B cell (primary cell): ENCODE measurements at regions not wholly inside any gene's neighbourhood (a gene's known extent, or its start where the extent isn't known, plus 50 kb on each side); places are given as distances from the start of the nearest gene placed in this dataset.

ENCODE experiments used
- ATAC-seq: fragments of 200-7000 bp; cut with Tn5 transposase; one replicate; pipeline ENCODE4 v1.10.0; 2021; ENCODE audit warnings: low read depth, mild to moderate bottlenecking, moderate number of reproducible peaks, moderate library complexity
- CTCF ChIA-PET: fragments of 350-600 bp; sonication (Branson Sonifier 250); formaldehyde crosslinking; loops from one replicate; lab custom pipeline; 2021; ENCODE audit warnings: antibody characterized with exemption, inconsistent platforms; lab: Charles Lee
- POLR2A ChIA-PET: fragments of 350-600 bp; sonication (Branson Sonifier 250); formaldehyde crosslinking; loops from one replicate; lab custom pipeline; 2021; ENCODE audit warnings: antibody characterized with exemption; lab: Charles Lee
- DNase-seq: peaks from one replicate; pipeline ENCODE4 v3.0.0; 2013
- H2AFZ ChIP-seq: 2 replicates; pipeline ENCODE4 v1.6.1; 2012; ENCODE audit warnings: mild to moderate bottlenecking, low read depth, low read length; ENCODE audit not compliant: insufficient read depth, poor library complexity, severe bottlenecking
- H3K27ac ChIP-seq, 2 donors: 1 replicate in 1 of 2; 2 replicates in 1 of 2; pipeline ENCODE4 v1.5.1; 2012 to 2013; ENCODE audit warnings: low read length in 2 of 2, mild to moderate bottlenecking in 2 of 2, moderate library complexity in 1 of 2
- H3K27me3 ChIP-seq, 4 experiments: fragments of 200-600 bp in 1 of 4; sonication (generic) in 1 of 4; replicated peaks in 1 of 4; 1 replicate in 2 of 4; 2 replicates in 2 of 4; pipeline versions ENCODE4 v1.6.1 to v1.7.0; 2013 to 2016; ENCODE audit warnings: low read length in 3 of 4, mild to moderate bottlenecking in 2 of 4, mixed read lengths in 1 of 4, moderate library complexity in 1 of 4; ENCODE audit not compliant: insufficient read depth in 4 of 4, control insufficient read depth in 3 of 4; ENCODE audit errors: control extremely low read depth in 1 of 4
- H3K36me3 ChIP-seq, 2 experiments: replicated peaks in 1 of 2; 1 replicate in 1 of 2; 2 replicates in 1 of 2; pipeline versions ENCODE4 v1.6.1 to v1.7.1; 2013; ENCODE audit warnings: low read length in 1 of 2; ENCODE audit not compliant: insufficient read depth in 2 of 2, control insufficient read depth in 1 of 2; ENCODE audit errors: control extremely low read depth in 1 of 2, extremely low read depth in 1 of 2
- H3K4me1 ChIP-seq, 2 donors: fragments of 200-600 bp in 1 of 2; sonication (generic) in 1 of 2; 1 replicate in 1 of 2; 2 replicates in 1 of 2; pipeline versions ENCODE4 v1.5.1 to v1.6.1; 2013 to 2017; ENCODE audit warnings: low read length in 2 of 2; ENCODE audit not compliant: control insufficient read depth in 2 of 2, insufficient read depth in 2 of 2
- H3K4me2 ChIP-seq: replicated peaks from 2 replicates; pipeline ENCODE3; 2012; ENCODE audit warnings: mild to moderate bottlenecking, low read depth, low read length; ENCODE audit not compliant: poor library complexity, severe bottlenecking
- H3K4me3 ChIP-seq, 5 experiments: fragments of 200-600 bp in 1 of 5; sonication (generic) in 1 of 5; 1 replicate in 3 of 5; 2 replicates in 2 of 5; pipeline versions ENCODE4 v1.5.1 to v1.7.0; 2011 to 2016; ENCODE audit warnings: low read length in 4 of 5, mild to moderate bottlenecking in 4 of 5, low read depth in 2 of 5, control low read depth in 1 of 5, moderate library complexity in 1 of 5; ENCODE audit not compliant: insufficient read depth in 1 of 5; ENCODE audit errors: control extremely low read depth in 1 of 5, extremely low read depth in 1 of 5
- H3K79me2 ChIP-seq: fragments of 200-600 bp; sonication (generic); one replicate; pipeline ENCODE4 v1.6.0; 2016; ENCODE audit warnings: low read length; ENCODE audit not compliant: control insufficient read depth, insufficient read depth
- H3K9ac ChIP-seq: fragments of 200-600 bp; sonication (generic); 2 replicates; pipeline ENCODE4 v1.6.1; 2017; ENCODE audit warnings: mild to moderate bottlenecking, low read length, moderate library complexity
- H3K9me3 ChIP-seq, 3 donors: one replicate each; pipeline versions ENCODE4 v1.6.1 to v1.7.1; 2013; ENCODE audit warnings: low read length in 2 of 3; ENCODE audit not compliant: control insufficient read depth in 2 of 3, insufficient read depth in 1 of 3; ENCODE audit errors: control extremely low read depth in 1 of 3
- H4K20me1 ChIP-seq: 2 replicates; pipeline ENCODE4 v1.6.0; 2012; ENCODE audit warnings: mild to moderate bottlenecking, low read length; ENCODE audit not compliant: insufficient read depth, control insufficient read depth, poor library complexity, severe bottlenecking
- H3K27ac Mint-ChIP-seq: one replicate; pipeline ENCODE4 v1.8.0; 2021; ENCODE audit warnings: mixed read lengths
- H3K27me3 Mint-ChIP-seq: one replicate; pipeline ENCODE4 v1.8.0; 2021; ENCODE audit warnings: mixed read lengths
- H3K4me1 Mint-ChIP-seq: one replicate; pipeline ENCODE4 v1.8.0; 2021; ENCODE audit warnings: mixed read lengths
- H3K4me3 Mint-ChIP-seq: one replicate; pipeline ENCODE4 v1.8.0; 2021; ENCODE audit warnings: mixed read lengths
- H3K9me3 Mint-ChIP-seq: one replicate; pipeline ENCODE4 v1.8.0; 2022; ENCODE audit warnings: mixed read lengths; ENCODE audit not compliant: insufficient read depth
- CTCF ChIP-seq: fragments of 200-600 bp; IDR thresholded peaks from one replicate; pipeline ENCODE4 v1.8.0; 2022; ENCODE audit warnings: antibody characterized with exemption, mild to moderate bottlenecking
- EZH2 ChIP-seq: IDR thresholded peaks from 2 replicates; pipeline ENCODE4 v1.6.1; 2012; ENCODE audit warnings: borderline replicate concordance, low read depth, mild to moderate bottlenecking, moderate library complexity, low read length; ENCODE audit not compliant: insufficient read depth, poor library complexity, severe bottlenecking
- WGBS: methylation state at CpG from one replicate; pipeline ENCODE4 v1.1.5; 2013; ENCODE audit warnings: missing lambda C conversion rate; ENCODE audit not compliant: insufficient coverage; 5-methylcytosine and 5-hydroxymethylcytosine counted together
- intact Hi-C: fragments of 100-400 bp; cut with micrococcal nuclease; formaldehyde crosslinking; loops from one replicate; pipeline ENCODE4 v1.10.0; 2022

- H4K20me1 ChIP-seq, result no peaks in the 10 kb centered on the region
- H3K9ac ChIP-seq, result no peak overlapping the region
- H3K9me3 Mint-ChIP-seq, result no peaks in the 10 kb centered on the region
- no peak overlapping the region for H3K4me3 ChIP-seq
- H2AFZ ChIP-seq, result no peak overlapping the region
- no peaks in the 10 kb centered on the region for H3K36me3 ChIP-seq
- ChIA-PET POLR2A (no interaction called here), CTCF (no interaction called here)
- no peaks in the 10 kb centered on the region for H3K27me3 ChIP-seq
- TF ChIP-seq EZH2, result no peak
- TF ChIP-seq CTCF, result no peak
- H3K27me3 Mint-ChIP-seq, result peaks cover 4% of the 10 kb centered on the region
- DNase-seq, result no peak
- H3K9me3 ChIP-seq, result peaks cover 0 to 11% (median 0%) of the 10 kb centered on the region in 3 donors
- ATAC-seq, result no peak
- H3K4me3 Mint-ChIP-seq, result no peak overlapping the region
- H3K4me2 ChIP-seq, result no peak overlapping the region
- WGBS, result no CpG with 5 or more reads among the region's 3 CpGs
- no peaks in the 10 kb centered on the region for H3K4me1 Mint-ChIP-seq
- intact Hi-C loops, result no loop called here
- no peak overlapping the region for H3K27ac ChIP-seq
- H3K4me1 ChIP-seq, result no peaks in the 10 kb centered on the region
- no peaks in the 10 kb centered on the region for H3K79me2 ChIP-seq
- H3K27ac Mint-ChIP-seq, result no peak overlapping the region
Measured at GRCh38 chr10:21424459-21424861, 101.0 kb downstream of the SKIDA1 start.

- no peak overlapping the region for H3K27ac ChIP-seq
- no peak overlapping the region for H3K9ac ChIP-seq
- H3K4me1 ChIP-seq, result no peaks in the 10 kb centered on the region
- H3K79me2 ChIP-seq, result no peaks in the 10 kb centered on the region
- POLR2A ChIA-PET, result no interaction called here
- ATAC-seq (no peak), DNase-seq (no peak)
- no CpG with 5 or more reads among the region's 5 CpGs for WGBS
- H3K9me3 ChIP-seq, result peaks cover 0 to 7% (median 0%) of the 10 kb centered on the region in 3 donors
- Mint-ChIP-seq H3K4me1 (no peaks in the 10 kb centered on the region), H3K27me3 (peaks cover 4% of the 10 kb centered on the region), H3K27ac (no peak overlapping the region), H3K4me3 (no peak overlapping the region), H3K9me3 (no peaks in the 10 kb centered on the region)
- H3K27me3 ChIP-seq, result no peaks in the 10 kb centered on the region
- no peaks in the 10 kb centered on the region for H4K20me1 ChIP-seq
- no peak overlapping the region for H2AFZ ChIP-seq
- intact Hi-C loops, result no loop called here
- no peaks in the 10 kb centered on the region for H3K36me3 ChIP-seq
- TF ChIP-seq EZH2 (no peak), CTCF (no peak)
- CTCF ChIA-PET, result no interaction called here
- no peak overlapping the region for H3K4me3 ChIP-seq
- no peak overlapping the region for H3K4me2 ChIP-seq
Measured at GRCh38 chr10:21423850-21424249, 101.6 kb downstream of the SKIDA1 start.
